Esophagus muscularis mucosa (tissue), 4 donors: ENCODE measurements at regions not wholly inside any gene's neighbourhood (a gene's known extent, or its start where the extent isn't known, plus 50 kb on each side); places are given as distances from the start of the nearest gene placed in this dataset.
"Not testable (repeated sequence)": the region's sequence is repeated elsewhere in the genome, so short reads cannot be mapped to it uniquely, and the experiment has no call there.

Source experiments
- DNase-seq: peaks from one replicate; pipeline ENCODE4 v3.0.0-alpha.2; 2017; ENCODE audit errors: extremely low spot score
- H3K27ac ChIP-seq, 4 donors: fragments of 200-600 bp; sonication (generic); replicated peaks in 1 of 4; 1 replicate in 3 of 4; 2 replicates in 1 of 4; pipeline ENCODE4 v1.5.1; 2016 to 2019; ENCODE audit warnings: mild to moderate bottlenecking in 1 of 4
- H3K27me3 ChIP-seq, 4 donors: fragments of 200-600 bp; sonication (generic); one replicate each; pipeline versions ENCODE4 v1.5.1 to v1.6.0; 2016 to 2019
- H3K36me3 ChIP-seq, 4 donors: fragments of 200-600 bp; sonication (generic); one replicate each; pipeline ENCODE4 v1.5.1; 2016 to 2019
- H3K4me1 ChIP-seq, 4 donors: fragments of 200-600 bp; sonication (generic); one replicate each; pipeline ENCODE4 v1.5.1; 2016 to 2019
- H3K4me3 ChIP-seq, 4 donors: fragments of 200-600 bp; sonication (generic); 1 replicate in 2 of 4; 2 replicates in 2 of 4; pipeline ENCODE4 v1.5.1; 2016 to 2019; ENCODE audit warnings: mild to moderate bottlenecking in 4 of 4, moderate library complexity in 1 of 4
- H3K9me3 ChIP-seq, 4 donors: fragments of 200-600 bp; sonication (generic); 1 replicate in 3 of 4; 2 replicates in 1 of 4; pipeline ENCODE4 v1.5.1; 2016 to 2019
- EP300 ChIP-seq: sonication (generic); formaldehyde crosslinking; IDR thresholded peaks from one replicate; pipeline ENCODE4 v1.6.1; 2017; ENCODE audit warnings: antibody characterized with exemption
- POLR2A ChIP-seq: fragments of 450-650 bp; IDR thresholded peaks from one replicate; pipeline ENCODE4 v1.6.1; 2017; ENCODE audit warnings: antibody characterized with exemption, moderate library complexity, mild to moderate bottlenecking, low read depth
- POLR2AphosphoS5 ChIP-seq, 2 donors: sonication (generic); formaldehyde crosslinking; IDR thresholded peaks; one replicate each; pipeline ENCODE4 v1.6.1; 2017; ENCODE audit warnings: antibody characterized with exemption in 2 of 2
- WGBS: methylation state at CpG from one replicate; pipeline ENCODE4 v1.1.5; 2018; 5-methylcytosine and 5-hydroxymethylcytosine counted together
- intact Hi-C: fragments of 100-400 bp; cut with DNase I; formaldehyde crosslinking; loops from one replicate; pipeline ENCODE4 v1.15.1; 2023
- TF ChIP-seq, protein P1 (sequence below), 3 experiments: fragments of 200-600 bp in 2 of 3; fragments of 450-650 bp in 1 of 3; sonication (generic) in 2 of 3; IDR thresholded peaks; one replicate each; pipeline ENCODE4 v1.5.1; 2017 to 2019; ENCODE audit warnings: antibody characterized with exemption in 3 of 3, mild to moderate bottlenecking in 2 of 3, moderate library complexity in 1 of 3

DNA sequence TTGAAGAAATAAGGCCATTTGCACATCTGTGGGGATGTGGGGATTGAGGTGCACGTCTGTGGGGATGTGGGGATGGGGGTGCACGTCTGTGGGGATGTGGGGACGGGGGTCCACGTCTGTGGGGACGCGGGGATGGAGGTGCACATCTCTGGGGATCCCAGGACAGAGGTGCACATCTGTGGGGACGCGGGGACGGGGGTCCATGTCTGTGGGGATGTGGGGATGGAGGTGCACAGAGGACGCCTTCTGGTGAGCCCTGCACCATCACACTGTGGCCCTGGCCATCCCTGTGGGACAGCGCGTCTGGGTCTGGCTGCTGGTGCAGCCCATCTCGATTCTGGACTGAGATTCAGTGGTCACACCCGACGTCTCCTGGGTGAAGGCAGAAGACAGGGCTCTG, 161.4 kb downstream of the LAT start:
- intact Hi-C loops, result no loop called here
- DNase-seq, result no peak
- TF ChIP-seq POLR2A (no peak), EP300 (no peak), POLR2AphosphoS5 (IDR thresholded peaks at IDR 0.05) (no peak)
- TF ChIP-seq, protein P1, sequence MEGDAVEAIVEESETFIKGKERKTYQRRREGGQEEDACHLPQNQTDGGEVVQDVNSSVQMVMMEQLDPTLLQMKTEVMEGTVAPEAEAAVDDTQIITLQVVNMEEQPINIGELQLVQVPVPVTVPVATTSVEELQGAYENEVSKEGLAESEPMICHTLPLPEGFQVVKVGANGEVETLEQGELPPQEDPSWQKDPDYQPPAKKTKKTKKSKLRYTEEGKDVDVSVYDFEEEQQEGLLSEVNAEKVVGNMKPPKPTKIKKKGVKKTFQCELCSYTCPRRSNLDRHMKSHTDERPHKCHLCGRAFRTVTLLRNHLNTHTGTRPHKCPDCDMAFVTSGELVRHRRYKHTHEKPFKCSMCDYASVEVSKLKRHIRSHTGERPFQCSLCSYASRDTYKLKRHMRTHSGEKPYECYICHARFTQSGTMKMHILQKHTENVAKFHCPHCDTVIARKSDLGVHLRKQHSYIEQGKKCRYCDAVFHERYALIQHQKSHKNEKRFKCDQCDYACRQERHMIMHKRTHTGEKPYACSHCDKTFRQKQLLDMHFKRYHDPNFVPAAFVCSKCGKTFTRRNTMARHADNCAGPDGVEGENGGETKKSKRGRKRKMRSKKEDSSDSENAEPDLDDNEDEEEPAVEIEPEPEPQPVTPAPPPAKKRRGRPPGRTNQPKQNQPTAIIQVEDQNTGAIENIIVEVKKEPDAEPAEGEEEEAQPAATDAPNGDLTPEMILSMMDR (IDR thresholded peaks at IDR 0.05), result no peak
- peaks cover 0 to 7% (median 0%) of the 10 kb centered on the region in 4 donors for H3K36me3 ChIP-seq
- H3K27ac ChIP-seq, result no peak overlapping the region
- H3K4me1 ChIP-seq, result peaks cover 0 to 8% (median 0%) of the 10 kb centered on the region in 4 donors
- H3K27me3 ChIP-seq, result no peaks in the 10 kb centered on the region
- no peaks in the 10 kb centered on the region for H3K9me3 ChIP-seq
- 91% methylated on average over 11 of the region's 15 CpGs for WGBS
- H3K4me3 ChIP-seq, result no peak overlapping the region

DNA sequence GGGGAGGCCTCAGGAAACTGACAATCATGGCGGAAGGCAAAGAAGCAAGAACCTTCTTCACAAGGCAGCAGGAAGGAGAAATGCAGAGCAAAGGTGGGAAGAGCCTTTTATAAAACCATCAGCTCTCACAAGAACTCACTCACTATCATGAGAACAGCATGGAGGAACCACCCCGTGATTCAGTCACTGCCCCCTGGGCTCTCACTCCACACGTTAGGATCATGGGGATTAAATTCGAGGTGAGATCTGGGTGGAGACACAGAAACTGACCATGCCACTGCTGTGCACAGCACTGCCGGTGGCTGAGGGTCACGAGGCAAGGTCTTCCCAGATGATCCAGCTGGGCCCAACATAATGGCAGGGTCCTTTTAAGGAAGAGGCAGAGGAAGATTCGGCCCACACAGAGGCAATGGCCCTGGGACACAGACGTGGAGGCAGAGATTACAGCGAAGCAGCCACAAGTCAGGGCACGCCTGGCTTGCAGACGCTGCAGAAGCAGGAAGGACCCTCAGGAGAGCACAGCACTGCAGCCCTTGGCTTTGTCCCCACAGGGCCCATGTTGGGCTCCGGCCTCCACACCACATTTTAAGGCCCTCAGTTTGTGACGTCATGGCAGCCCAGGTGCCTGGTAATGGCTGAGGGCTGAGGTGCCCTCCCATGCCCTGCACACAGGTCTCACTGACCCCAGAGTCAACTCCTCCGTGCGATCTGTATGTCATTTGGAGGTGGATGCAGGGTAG, 160.8 kb downstream of the LAT start:
- 88% methylated on average over 15 of the region's 15 CpGs for WGBS
- H3K36me3 ChIP-seq, H3K4me3 ChIP-seq, H3K9me3 ChIP-seq, H3K27ac ChIP-seq, H3K4me1 ChIP-seq, intact Hi-C loops, H3K27me3 ChIP-seq, DNase-seq: not testable (repeated sequence)

DNA sequence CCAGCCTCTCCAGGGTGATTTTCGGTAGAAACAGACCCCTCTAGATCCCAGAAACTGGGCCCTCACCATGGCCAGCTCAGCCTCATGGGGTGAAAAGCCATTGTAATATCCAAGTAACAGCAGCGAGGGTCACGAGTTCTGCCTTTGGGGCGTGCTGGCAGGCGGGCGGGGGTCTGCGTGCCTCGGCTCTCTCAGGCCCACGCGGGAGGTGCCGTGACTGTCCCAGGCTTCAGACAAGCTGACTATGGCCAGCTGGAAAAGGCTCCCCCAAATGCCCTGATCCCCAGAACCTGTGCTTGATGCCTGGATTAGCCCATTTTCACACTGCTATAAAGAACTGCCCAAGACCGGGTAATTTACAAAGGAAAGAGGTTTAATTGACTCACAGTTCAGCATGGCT, 160.2 kb downstream of the LAT start:
- H3K36me3 ChIP-seq, H3K4me1 ChIP-seq, H3K27ac ChIP-seq, H3K9me3 ChIP-seq, DNase-seq, H3K27me3 ChIP-seq, H3K4me3 ChIP-seq, intact Hi-C loops: not testable (repeated sequence)
- WGBS, result 95% methylated on average over 3 of the region's 12 CpGs

DNA sequence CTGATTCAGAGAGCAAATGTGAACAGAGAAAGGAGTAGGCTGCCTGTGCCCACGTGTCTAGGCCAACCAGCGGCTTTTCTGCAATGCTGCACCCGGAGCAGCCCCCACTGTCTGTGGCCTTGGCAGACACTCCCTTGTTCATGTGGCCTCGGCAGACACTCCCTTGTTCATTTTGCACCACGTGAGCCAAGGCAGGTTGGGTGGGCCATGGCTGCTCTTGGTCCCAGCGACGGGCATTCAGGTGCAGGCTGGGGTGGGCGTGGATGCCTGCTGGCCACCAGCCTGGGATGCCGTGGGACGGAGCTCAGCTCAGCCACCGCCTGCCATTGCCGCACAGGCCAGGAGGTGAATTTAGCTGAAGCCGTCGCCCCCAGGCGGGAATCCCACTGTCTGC, 159.8 kb downstream of the LAT start:
- H3K9me3 ChIP-seq, intact Hi-C loops, H3K27me3 ChIP-seq, H3K27ac ChIP-seq, DNase-seq, H3K4me3 ChIP-seq, H3K36me3 ChIP-seq, H3K4me1 ChIP-seq: not testable (repeated sequence)
- WGBS, result 90% methylated on average over 14 of the region's 15 CpGs

DNA sequence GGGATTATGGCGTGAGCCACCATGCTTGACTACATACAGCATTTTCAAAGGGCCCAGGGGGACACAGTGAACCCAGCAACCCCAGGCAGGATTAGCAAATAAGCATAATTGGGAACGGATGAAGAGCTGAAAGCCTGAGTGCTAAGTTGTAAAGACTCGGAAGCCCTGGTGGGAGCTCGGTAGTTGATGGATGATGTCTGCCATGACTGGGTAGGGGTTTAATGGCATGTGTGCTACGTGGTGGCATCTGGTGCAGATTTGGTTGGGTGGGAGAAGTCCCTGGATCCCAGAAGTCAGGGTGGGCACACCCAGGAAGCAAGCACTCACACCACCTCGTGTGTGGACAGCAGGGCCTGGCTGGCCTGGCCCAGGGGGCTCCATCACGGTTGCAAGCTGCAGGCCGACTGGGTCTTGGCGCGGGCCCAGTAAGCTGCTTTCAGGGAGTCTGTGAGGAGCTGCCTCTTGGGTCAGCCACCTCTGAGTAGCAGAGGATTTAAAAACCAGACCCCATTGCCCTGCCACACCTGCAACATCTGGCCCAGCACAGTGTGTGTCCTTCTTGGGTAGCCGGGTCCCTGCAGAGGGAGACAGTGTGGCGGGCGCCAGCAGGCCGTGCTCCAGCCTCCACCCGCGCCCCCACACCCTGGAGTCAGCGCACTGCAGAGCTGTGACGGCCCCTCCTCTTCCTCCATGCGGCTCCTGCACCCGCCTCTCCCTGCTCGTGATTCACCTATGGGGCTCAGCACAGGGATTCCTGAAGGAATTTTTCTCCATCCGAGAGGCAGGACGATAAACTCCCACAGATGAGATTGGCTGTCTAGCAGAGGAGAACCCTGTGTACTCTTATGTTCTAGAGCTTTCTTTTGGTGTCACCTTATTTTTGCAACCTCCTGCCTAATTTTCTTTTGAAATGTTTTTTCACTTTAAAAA, 159.2 kb downstream of the LAT start:
- H3K27ac ChIP-seq, H3K27me3 ChIP-seq, H3K36me3 ChIP-seq, DNase-seq, H3K9me3 ChIP-seq, H3K4me1 ChIP-seq, H3K4me3 ChIP-seq, intact Hi-C loops: not testable (repeated sequence)
- 82% methylated on average over 15 of the region's 23 CpGs for WGBS

DNA sequence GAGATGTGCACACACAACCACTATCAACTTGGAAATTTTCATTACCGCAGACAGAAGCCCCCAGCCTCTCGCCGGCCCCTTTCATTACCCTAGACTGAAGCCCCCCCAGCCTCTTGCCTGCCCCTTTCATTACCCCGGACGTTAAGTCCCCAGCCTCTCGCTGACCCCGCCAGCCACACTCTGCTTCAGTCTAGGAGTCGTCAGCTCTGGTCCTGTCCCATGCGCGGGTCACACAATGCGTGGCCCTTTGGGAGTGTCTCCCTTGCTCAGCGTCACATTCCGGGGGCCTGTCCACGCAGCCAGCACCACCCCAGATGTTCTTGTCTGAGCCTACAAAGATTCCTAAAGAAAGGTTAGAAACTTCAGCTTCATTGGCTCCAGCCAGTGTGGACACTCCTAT, 157.7 kb downstream of the LAT start:
- H3K36me3 ChIP-seq, H3K27me3 ChIP-seq, H3K4me1 ChIP-seq, H3K27ac ChIP-seq, H3K9me3 ChIP-seq, intact Hi-C loops, DNase-seq, H3K4me3 ChIP-seq: not testable (repeated sequence)
- 85% methylated on average over 14 of the region's 14 CpGs for WGBS

DNA sequence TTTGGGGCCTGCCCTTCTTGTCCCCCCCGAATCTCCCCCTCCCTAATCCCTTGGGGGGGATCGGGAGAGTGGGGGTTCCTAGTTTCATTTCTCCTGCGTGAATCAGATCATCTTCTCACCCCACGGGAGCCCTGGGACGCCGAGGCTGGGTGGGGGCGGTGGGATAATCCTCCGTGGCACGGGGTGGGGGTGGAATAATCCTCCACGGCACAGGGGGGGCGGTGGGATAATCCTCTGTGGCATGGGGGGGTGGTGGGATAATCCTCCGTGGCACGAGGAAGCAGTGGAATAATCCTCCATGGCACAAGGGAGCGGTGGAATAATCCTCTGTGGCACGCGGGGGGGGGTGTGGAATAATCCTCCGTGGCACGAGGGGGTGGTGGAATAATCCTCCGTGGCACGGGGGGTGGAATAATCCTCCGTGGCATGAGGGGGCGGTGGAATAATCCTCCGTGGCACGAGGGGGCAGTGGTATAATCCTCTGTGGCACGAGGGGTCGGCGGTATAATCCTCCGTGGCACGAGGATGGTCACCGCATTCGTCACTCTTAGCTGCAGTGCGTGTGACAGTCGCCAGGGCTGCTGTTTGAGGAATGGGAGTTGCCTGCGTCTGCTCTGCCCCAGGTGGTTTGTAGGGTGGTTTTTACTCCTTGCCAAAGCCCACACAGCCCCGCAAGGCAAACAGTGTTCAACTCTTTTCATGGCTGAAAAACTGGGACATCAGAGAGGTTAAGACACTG, 156.9 kb downstream of the LAT start:
- TF ChIP-seq EP300 (no peak), POLR2A (no peak)
- H3K4me3 ChIP-seq, result no peak overlapping the region
- intact Hi-C loops, result no loop called here
- no peak overlapping the region for H3K27ac ChIP-seq
- H3K9me3 ChIP-seq, result no peaks in the 10 kb centered on the region
- WGBS, result 85% methylated on average over 12 of the region's 35 CpGs
- no peak for DNase-seq
- H3K27me3 ChIP-seq, result no peaks in the 10 kb centered on the region
- peaks cover 0 to 3% (median 0%) of the 10 kb centered on the region in 4 donors for H3K36me3 ChIP-seq
- H3K4me1 ChIP-seq, result no peaks in the 10 kb centered on the region

DNA sequence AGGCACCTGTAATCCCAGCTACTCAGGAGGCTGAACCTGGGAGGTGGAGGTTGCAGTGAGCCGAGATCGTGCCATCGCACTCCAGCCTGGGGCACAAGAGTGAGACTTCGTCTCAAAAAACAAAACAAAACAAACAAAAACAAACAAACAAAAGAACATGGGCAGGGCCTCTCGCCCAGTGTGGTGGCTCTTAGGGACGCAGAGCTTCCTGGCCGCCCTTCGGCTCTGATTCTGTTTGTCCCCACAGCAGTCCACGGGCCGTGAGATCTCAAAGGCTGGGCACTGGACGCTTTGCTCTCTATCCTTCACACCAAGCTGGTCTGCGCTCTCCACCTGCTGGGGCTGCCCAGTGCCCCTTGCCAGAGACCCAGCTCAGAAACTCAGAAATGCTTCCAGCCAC, 156.3 kb downstream of the LAT start:
- intact Hi-C loops, H3K27me3 ChIP-seq, DNase-seq, H3K9me3 ChIP-seq, H3K36me3 ChIP-seq, H3K4me3 ChIP-seq, H3K27ac ChIP-seq, H3K4me1 ChIP-seq: not testable (repeated sequence)
- 97% methylated on average over 12 of the region's 12 CpGs for WGBS

DNA sequence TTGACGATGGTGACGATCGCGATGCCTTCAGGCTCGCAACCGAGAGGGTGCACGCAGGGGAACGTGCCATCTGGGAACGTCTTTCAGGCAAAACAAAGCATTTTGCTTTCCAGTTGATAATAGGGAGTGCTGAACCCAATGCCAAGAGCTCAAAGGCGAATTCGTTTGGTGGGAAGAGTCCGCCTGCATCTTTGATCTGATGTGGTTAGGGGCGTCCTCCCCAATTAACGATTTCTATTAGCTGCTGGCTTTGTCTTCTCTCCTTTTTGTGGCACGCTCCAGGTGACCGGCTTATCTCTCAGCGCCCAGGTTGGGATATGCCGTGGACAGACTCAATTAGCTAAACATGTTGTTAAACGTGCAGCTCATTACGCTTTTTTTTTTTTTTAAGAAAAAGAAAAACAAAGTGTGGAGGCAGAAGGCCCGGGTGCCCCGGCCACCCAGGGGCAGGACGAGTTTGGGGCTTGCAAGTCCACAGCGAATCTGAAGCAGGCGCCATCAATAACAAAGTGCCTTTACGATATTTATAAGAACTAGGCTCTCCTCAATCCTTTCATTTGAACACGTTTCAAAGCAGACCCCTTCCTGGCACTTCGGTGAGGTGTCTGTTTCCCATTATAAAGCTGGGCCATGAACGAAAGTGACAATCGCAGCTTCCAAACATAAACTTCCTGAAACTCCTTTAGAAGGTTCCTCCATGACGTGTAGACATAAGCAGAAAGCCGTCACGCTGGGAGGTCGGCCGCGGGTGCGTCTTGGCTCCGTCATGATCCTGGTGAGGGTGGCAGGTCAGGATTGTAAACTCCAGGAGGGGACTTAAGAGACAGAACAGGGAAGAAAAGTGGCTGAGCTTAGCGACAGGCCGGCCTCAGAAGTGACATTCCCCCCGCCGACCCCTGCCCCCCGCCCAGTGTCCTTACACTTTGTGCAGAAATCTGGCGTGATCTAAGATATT, 155.3 kb downstream of the LAT start:
- DNase-seq, H3K9me3 ChIP-seq, H3K36me3 ChIP-seq, intact Hi-C loops, H3K27me3 ChIP-seq, H3K4me1 ChIP-seq, H3K27ac ChIP-seq, H3K4me3 ChIP-seq: not testable (repeated sequence)
- 74% methylated on average over 43 of the region's 44 CpGs for WGBS
